Sigmoid colon (tissue), 4 donors: ENCODE measurements at regions not wholly inside any gene's neighbourhood (a gene's known extent, or its start where the extent isn't known, plus 50 kb on each side); places are given as distances from the start of the nearest gene placed in this dataset.

Source experiments
- CTCF ChIP-seq, 4 experiments: fragments of 450-650 bp in 3 of 4; fragments of 200-600 bp in 1 of 4; IDR thresholded peaks; one replicate each; pipeline ENCODE4 v1.5.1; 2016 to 2019; ENCODE audit warnings: antibody characterized with exemption in 4 of 4, mild to moderate bottlenecking in 3 of 4, moderate library complexity in 2 of 4
- EP300 ChIP-seq, 4 donors: sonication (generic); formaldehyde crosslinking; IDR thresholded peaks; one replicate each; pipeline ENCODE4 v1.6.1; 2017; ENCODE audit warnings: antibody characterized with exemption in 4 of 4
- POLR2A ChIP-seq, 2 donors: fragments of 450-650 bp; IDR thresholded peaks; one replicate each; pipeline ENCODE4 v1.6.1; 2016; ENCODE audit warnings: antibody characterized with exemption in 2 of 2, mild to moderate bottlenecking in 2 of 2, moderate library complexity in 2 of 2

GRCh38 chr4:165668694-165669093 lies 204.3 kb upstream of the TLL1 start:
- TF ChIP-seq CTCF (IDR thresholded peaks at IDR 0.05) (no peak), EP300 (IDR thresholded peaks at IDR 0.05) (no peak), POLR2A (IDR thresholded peaks at IDR 0.05) (no peak)
